Spleen (tissue), 11 donors: ENCODE measurements at regions not wholly inside any gene's neighbourhood (a gene's known extent, or its start where the extent isn't known, plus 50 kb on each side); places are given as distances from the start of the nearest gene placed in this dataset.

ENCODE experiments used
- DNase-seq: peaks from one replicate; pipeline ENCODE4 v3.0.0-alpha.2; 2020
- H3K27ac ChIP-seq, 8 donors: fragments of 200-600 bp; sonication (generic) in 7 of 8; 1 replicate in 4 of 8; 2 replicates in 4 of 8; pipeline versions ENCODE4 v1.5.0 to v1.8.0; 2016 to 2021; ENCODE audit warnings: inconsistent platforms in 4 of 8, mild to moderate bottlenecking in 4 of 8, moderate library complexity in 1 of 8
- H3K27me3 ChIP-seq, 7 donors: fragments of 200-600 bp; sonication (generic) in 6 of 7; replicated peaks in 1 of 7; 1 replicate in 4 of 7; 2 replicates in 3 of 7; pipeline versions ENCODE4 v1.5.0 to v1.8.0; 2016 to 2021; ENCODE audit warnings: inconsistent platforms in 3 of 7, mild to moderate bottlenecking in 1 of 7
- H3K36me3 ChIP-seq, 6 donors: fragments of 200-600 bp; sonication (generic) in 5 of 6; 1 replicate in 4 of 6; 2 replicates in 2 of 6; pipeline versions ENCODE4 v1.5.0 to v1.8.0; 2016 to 2021; ENCODE audit warnings: inconsistent platforms in 2 of 6
- H3K4me1 ChIP-seq, 6 donors: fragments of 200-600 bp; sonication (generic) in 5 of 6; 1 replicate in 3 of 6; 2 replicates in 3 of 6; pipeline versions ENCODE4 v1.5.0 to v1.8.0; 2016 to 2021; ENCODE audit warnings: inconsistent platforms in 3 of 6
- H3K4me3 ChIP-seq, 8 donors: fragments of 200-600 bp; sonication (generic) in 7 of 8; 1 replicate in 4 of 8; 2 replicates in 4 of 8; pipeline versions ENCODE4 v1.5.0 to v1.8.0; 2016 to 2021; ENCODE audit warnings: inconsistent platforms in 4 of 8, mild to moderate bottlenecking in 4 of 8, moderate library complexity in 2 of 8
- H3K9me3 ChIP-seq, 8 donors: fragments of 200-600 bp; sonication (generic) in 7 of 8; 1 replicate in 4 of 8; 2 replicates in 4 of 8; pipeline versions ENCODE4 v1.5.0 to v1.8.0; 2016 to 2021; ENCODE audit warnings: inconsistent platforms in 4 of 8
- CTCF ChIP-seq, 11 experiments: fragments of 200-600 bp in 7 of 11; fragments of 450-650 bp in 4 of 11; sonication (generic) in 4 of 11; IDR thresholded peaks in 8 of 11; conservative IDR thresholded peaks in 3 of 11; 1 replicate in 7 of 11; 2 replicates in 4 of 11; pipeline versions ENCODE4 v1.4.0 to v1.8.0; 2016 to 2021; ENCODE audit warnings: antibody characterized with exemption in 11 of 11, inconsistent platforms in 4 of 11, mild to moderate bottlenecking in 1 of 11
- POLR2A ChIP-seq, 3 donors: fragments of 450-650 bp; IDR thresholded peaks; one replicate each; pipeline ENCODE4 v1.5.1; 2017; ENCODE audit warnings: antibody characterized with exemption in 3 of 3, mild to moderate bottlenecking in 1 of 3
- POLR2AphosphoS5 ChIP-seq, 3 donors: sonication (generic); formaldehyde crosslinking; IDR thresholded peaks; one replicate each; pipeline ENCODE4 v1.5.1; 2017; ENCODE audit warnings: antibody characterized with exemption in 3 of 3
- WGBS, 5 donors: extraction: QIAGEN DNeasy Blood & Tissue Kit in 3 of 5; methylation state at CpG; one replicate each; pipeline versions ENCODE4 v1.1.5 to v1.1.7; 2013 to 2018; 5-methylcytosine and 5-hydroxymethylcytosine counted together
- intact Hi-C: fragments of 100-400 bp; cut with DNase I; formaldehyde crosslinking; loops from one replicate; pipeline ENCODE4 v1.15.0; 2023; ENCODE audit warnings: low total_unique reads
- donor health status: healthy with polysubstance abuse.
- donor health status: DM: no; HTN: no; CAD: no; lungs with moderate emphysema.
- donor health status: DM: no; HTN: no; CAD: no.
- donor health status: Bipolar disorder and iron deficiency.
- donor health status: healthy.
- donor health status: DM: no; HTN: no; CAD: no.
- donor health status: DM: yes; HTN: yes; CAD: no.

DNA sequence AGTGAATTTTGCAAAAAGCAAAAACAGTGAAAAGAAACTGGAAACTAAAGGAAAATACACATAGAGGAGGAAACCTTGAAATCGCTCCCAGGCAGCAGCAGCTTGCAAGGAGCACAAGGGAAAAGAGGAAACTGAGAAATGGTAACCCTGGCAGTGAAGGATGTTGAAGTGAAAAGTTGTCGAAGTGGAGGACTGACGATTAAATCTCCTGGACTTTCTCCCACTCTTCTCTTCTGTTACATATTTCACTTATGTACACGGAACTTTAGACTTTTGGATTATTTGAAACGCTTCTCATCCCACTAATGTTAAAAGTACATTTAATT lies 388.8 kb upstream of the USP15 start:
- no peak for DNase-seq
- intact Hi-C loops = no loop called here
- Histone ChIP-seq H3K9me3 (no peaks in the 10 kb centered on the region), H3K27ac (peak overlapping the region in 7 of 8 donors; percentile 23 to 87 (median 57)), H3K4me3 (peak overlapping the region in 1 of 8 donors; percentile 26), H3K27me3 (no peaks in the 10 kb centered on the region), H3K4me1 (peaks cover 0 to 28% (median 13%) of the 10 kb centered on the region in 6 donors), H3K36me3 (no peaks in the 10 kb centered on the region)
- 53 to 84% (median 61%) methylated on average over 5 of the region's 5 CpGs for WGBS, 5 donors
- TF ChIP-seq POLR2AphosphoS5 (IDR thresholded peaks at IDR 0.05) (no peak), POLR2A (IDR thresholded peaks at IDR 0.05) (no peak), CTCF (IDR thresholded peaks at IDR 0.05 in 8 of 11, conservative IDR thresholded peaks at IDR 0.05 in 3 of 11) (no peak)

- no peak overlapping the region for H3K4me3 ChIP-seq
- intact Hi-C loops = no loop called here
- H3K27me3 ChIP-seq = no peaks in the 10 kb centered on the region
- DNase-seq = peak; percentile 72
- 90 to 97% (median 93%) methylated on average over 5 to 9 of the region's 9 CpGs for WGBS, 5 donors
- no peaks in the 10 kb centered on the region for H3K36me3 ChIP-seq
- no peaks in the 10 kb centered on the region for H3K4me1 ChIP-seq
- no peak for TF ChIP-seq CTCF (IDR thresholded peaks at IDR 0.05 in 8 of 11, conservative IDR thresholded peaks at IDR 0.05 in 3 of 11)
- no peak for TF ChIP-seq POLR2A (IDR thresholded peaks at IDR 0.05)
- no peak for TF ChIP-seq POLR2AphosphoS5 (IDR thresholded peaks at IDR 0.05)
- H3K9me3 ChIP-seq = no peaks in the 10 kb centered on the region
- H3K27ac ChIP-seq = no peak overlapping the region
Measured at GRCh38 chr12:61879229-61879628, 381.0 kb upstream of the USP15 start.

DNA sequence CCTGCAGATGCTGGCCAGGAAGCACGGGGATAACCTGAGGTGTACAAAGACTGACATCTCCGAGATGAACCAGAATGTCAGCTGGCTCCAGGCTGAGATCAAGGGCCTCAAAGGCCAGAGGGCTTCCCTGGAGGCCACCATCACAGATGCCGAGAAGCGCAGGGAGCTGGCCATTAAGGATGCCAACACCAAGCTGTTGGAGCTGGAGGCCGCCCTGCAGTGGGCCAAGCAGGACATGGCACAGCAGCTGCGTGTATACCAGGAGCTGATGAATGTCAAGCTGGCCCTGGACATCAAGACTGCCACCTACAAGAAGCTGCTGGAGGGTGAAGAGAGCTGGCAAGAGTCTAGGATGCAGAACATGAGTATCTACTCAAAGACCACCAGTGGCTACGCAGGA lies 380.0 kb upstream of the USP15 start:
- Histone ChIP-seq H3K4me3 (no peak overlapping the region), H3K4me1 (no peaks in the 10 kb centered on the region), H3K27me3 (no peaks in the 10 kb centered on the region), H3K27ac (no peak overlapping the region), H3K9me3 (no peaks in the 10 kb centered on the region), H3K36me3 (no peaks in the 10 kb centered on the region)
- 73 to 88% (median 81%) methylated on average over 5 to 7 of the region's 7 CpGs for WGBS, 5 donors
- no peak for DNase-seq
- intact Hi-C loops = no loop called here
- TF ChIP-seq POLR2A (IDR thresholded peaks at IDR 0.05) = no peak
- TF ChIP-seq CTCF (IDR thresholded peaks at IDR 0.05 in 8 of 11, conservative IDR thresholded peaks at IDR 0.05 in 3 of 11) = no peak
- no peak for TF ChIP-seq POLR2AphosphoS5 (IDR thresholded peaks at IDR 0.05)

- Histone ChIP-seq H3K4me1 (no peaks in the 10 kb centered on the region), H3K27me3 (no peaks in the 10 kb centered on the region), H3K9me3 (no peaks in the 10 kb centered on the region), H3K36me3 (no peaks in the 10 kb centered on the region), H3K27ac (peak overlapping the region in 4 of 8 donors; percentile 9 to 46 (median 27)), H3K4me3 (no peak overlapping the region)
- 34 to 64% (median 60%) methylated on average over 1 of the region's 1 CpG for WGBS, 5 donors
- no peak for DNase-seq
- TF ChIP-seq POLR2AphosphoS5 (IDR thresholded peaks at IDR 0.05) (no peak), POLR2A (IDR thresholded peaks at IDR 0.05) (no peak), CTCF (IDR thresholded peaks at IDR 0.05 in 8 of 11, conservative IDR thresholded peaks at IDR 0.05 in 3 of 11) (no peak)
- intact Hi-C loops = no loop called here
Measured at GRCh38 chr12:61891632-61892031, 368.6 kb upstream of the USP15 start.
